HPDE6-E6E7 (cell line): ENCODE measurements at regions not wholly inside any gene's neighbourhood (a gene's known extent, or its start where the extent isn't known, plus 50 kb on each side); places are given as distances from the start of the nearest gene placed in this dataset.
"Not testable (repeated sequence)": the region's sequence is repeated elsewhere in the genome, so short reads cannot be mapped to it uniquely, and the experiment has no call there.

Experiments used
- DNase-seq: peaks from one replicate; pipeline ENCODE4 v3.0.0; 2011; ENCODE audit warnings: missing footprints; ENCODE audit errors: extremely low spot score

GRCh38 chr1:189706594-189706993 is 771.1 kb downstream of the BRINP3 start:
- no peak for DNase-seq

GRCh38 chr1:189708674-189709073 is 769.0 kb downstream of the BRINP3 start:
- DNase-seq, result peak; percentile 23

- DNase-seq, result not testable (repeated sequence)
Observed at GRCh38 chr1:189718147-189718795, 759.4 kb downstream of the BRINP3 start.

GRCh38 chr1:189726806-189727205 is 750.9 kb downstream of the BRINP3 start:
- no peak for DNase-seq

GRCh38 chr1:189751311-189751710 is 726.4 kb downstream of the BRINP3 start:
- no peak for DNase-seq

- no peak for DNase-seq
Observed at GRCh38 chr1:189752461-189752995, 725.1 kb downstream of the BRINP3 start.

- not testable (repeated sequence) for DNase-seq
Observed at GRCh38 chr1:189755100-189755499, 722.6 kb downstream of the BRINP3 start.

- no peak for DNase-seq
Observed at GRCh38 chr1:189764391-189765320, 713.0 kb downstream of the BRINP3 start.

GRCh38 chr1:189769448-189769847 is 708.2 kb downstream of the BRINP3 start:
- no peak for DNase-seq

- DNase-seq, result no peak
Observed at GRCh38 chr1:189774721-189775287, 702.9 kb downstream of the BRINP3 start.

- DNase-seq, result no peak
Observed at GRCh38 chr1:189775343-189775742, 702.3 kb downstream of the BRINP3 start.

- DNase-seq, result no peak
Observed at GRCh38 chr1:189779034-189779433, 698.6 kb downstream of the BRINP3 start.

GRCh38 chr1:189782295-189782694 is 695.4 kb downstream of the BRINP3 start:
- DNase-seq, result no peak

- DNase-seq, result no peak
Observed at GRCh38 chr1:189783456-189783855, 694.2 kb downstream of the BRINP3 start.

GRCh38 chr1:189786761-189787160 is 690.9 kb downstream of the BRINP3 start:
- DNase-seq, result no peak

GRCh38 chr1:189787201-189787600 is 690.5 kb downstream of the BRINP3 start:
- DNase-seq, result no peak

- no peak for DNase-seq
Observed at GRCh38 chr1:189790335-189790734, 687.3 kb downstream of the BRINP3 start.

GRCh38 chr1:189803364-189803763 is 674.3 kb downstream of the BRINP3 start:
- DNase-seq, result no peak

GRCh38 chr1:189804352-189804751 is 673.3 kb downstream of the BRINP3 start:
- no peak for DNase-seq

- no peak for DNase-seq
Observed at GRCh38 chr1:189805735-189806134, 671.9 kb downstream of the BRINP3 start.

GRCh38 chr1:189810639-189811038 is 667.0 kb downstream of the BRINP3 start:
- DNase-seq, result not testable (repeated sequence)

GRCh38 chr1:189811960-189812359 is 665.7 kb downstream of the BRINP3 start:
- DNase-seq, result no peak
